ENCODE measurements at regions not wholly inside any gene's neighbourhood (a gene's known extent, or its start where the extent isn't known, plus 50 kb on each side); places are given as distances from the start of the nearest gene placed in this dataset.
"Not testable (repeated sequence)": the region's sequence is repeated elsewhere in the genome, so short reads cannot be mapped to it uniquely, and the experiment has no call there.

DNA sequence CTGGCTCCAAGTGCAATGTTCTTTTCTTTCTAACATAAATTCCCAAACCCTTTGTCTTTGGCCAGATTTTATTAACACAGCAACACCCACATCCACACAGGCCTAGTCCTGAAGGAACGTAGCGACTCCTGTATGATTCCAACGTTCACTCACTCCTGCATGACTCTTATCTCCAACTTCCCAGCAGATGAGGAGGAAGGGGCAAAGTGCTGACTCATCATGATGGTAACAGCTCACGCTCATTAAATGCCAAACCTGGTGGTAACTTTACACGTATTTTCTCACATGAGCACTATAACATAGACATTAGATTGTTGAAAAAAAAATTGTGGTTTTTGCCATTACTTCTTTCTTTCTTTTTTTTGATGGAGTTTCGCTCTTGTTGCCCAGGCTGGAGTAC lies 1349.5 kb downstream of the EFNA5 start:
- DNase-seq (ENCODE audit: low spot score in 2 of 2) (no peak), ATAC-seq (no peak)
- Mint-ChIP-seq H3K36me3 (no peaks in the 10 kb centered on the region), H3K9me3 (peaks cover 14 to 17% of the 10 kb centered on the region in 2 donors), H3K27ac (no peak overlapping the region)

DNA sequence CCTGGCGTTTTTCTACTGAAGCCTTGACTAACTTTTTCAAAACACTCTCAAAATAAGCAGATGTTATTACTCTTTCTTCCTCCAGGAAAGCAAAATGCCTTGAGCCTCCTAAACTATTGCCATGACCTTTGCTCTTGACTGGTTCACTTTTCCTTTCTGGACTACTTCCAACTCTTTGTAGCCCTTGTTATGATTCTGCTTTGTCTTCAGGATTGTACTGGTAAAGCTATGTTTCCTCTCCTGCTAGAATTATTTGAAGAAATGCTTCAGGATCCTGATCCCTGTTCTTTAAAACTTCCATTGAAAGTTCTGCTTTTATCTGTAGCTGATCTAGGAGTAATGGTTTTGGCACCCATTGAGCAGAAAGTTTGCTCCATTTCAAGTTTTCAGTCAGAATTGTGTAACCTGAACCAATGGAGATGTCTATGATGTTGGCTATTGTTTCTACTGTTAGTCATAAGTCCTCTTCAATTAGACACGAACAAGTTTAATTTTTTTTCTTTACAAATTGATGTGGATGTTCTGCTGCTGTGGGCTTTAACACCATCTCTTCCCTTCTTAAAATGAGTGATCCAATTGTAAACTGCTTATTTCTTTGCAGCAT lies 1356.4 kb downstream of the EFNA5 start:
- Mint-ChIP-seq H3K36me3 (no peaks in the 10 kb centered on the region), H3K9me3 (peaks cover 17 to 18% of the 10 kb centered on the region in 2 donors), H3K27ac (no peak overlapping the region)
- ATAC-seq: no peak
- no peak for DNase-seq (ENCODE audit: low spot score in 2 of 2)

DNA sequence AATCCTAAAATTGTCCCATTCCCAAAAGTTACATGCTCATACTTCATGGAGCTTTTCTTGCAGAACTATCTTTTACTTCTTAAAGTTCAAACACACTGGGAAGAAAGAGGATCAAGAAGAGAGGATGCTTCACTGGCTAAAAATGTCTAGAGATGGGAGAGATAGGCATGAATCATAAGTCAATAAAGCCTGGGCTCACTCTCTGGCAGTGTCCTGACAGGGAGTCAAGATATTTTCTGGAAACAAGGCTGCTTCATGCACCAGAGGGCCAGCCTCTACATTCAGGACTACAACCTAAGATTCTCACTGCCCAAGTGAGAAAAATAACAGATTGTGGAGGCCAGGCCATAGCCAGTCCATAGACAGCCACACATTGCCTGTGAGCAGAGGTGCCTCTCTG lies 1358.4 kb downstream of the EFNA5 start:
- no peaks in the 10 kb centered on the region for H3K36me3 Mint-ChIP-seq
- no peak for DNase-seq (ENCODE audit: low spot score in 2 of 2)
- H3K9me3 Mint-ChIP-seq: peaks cover 10 to 11% of the 10 kb centered on the region in 2 donors
- ATAC-seq: no peak
- no peak overlapping the region for H3K27ac Mint-ChIP-seq

DNA sequence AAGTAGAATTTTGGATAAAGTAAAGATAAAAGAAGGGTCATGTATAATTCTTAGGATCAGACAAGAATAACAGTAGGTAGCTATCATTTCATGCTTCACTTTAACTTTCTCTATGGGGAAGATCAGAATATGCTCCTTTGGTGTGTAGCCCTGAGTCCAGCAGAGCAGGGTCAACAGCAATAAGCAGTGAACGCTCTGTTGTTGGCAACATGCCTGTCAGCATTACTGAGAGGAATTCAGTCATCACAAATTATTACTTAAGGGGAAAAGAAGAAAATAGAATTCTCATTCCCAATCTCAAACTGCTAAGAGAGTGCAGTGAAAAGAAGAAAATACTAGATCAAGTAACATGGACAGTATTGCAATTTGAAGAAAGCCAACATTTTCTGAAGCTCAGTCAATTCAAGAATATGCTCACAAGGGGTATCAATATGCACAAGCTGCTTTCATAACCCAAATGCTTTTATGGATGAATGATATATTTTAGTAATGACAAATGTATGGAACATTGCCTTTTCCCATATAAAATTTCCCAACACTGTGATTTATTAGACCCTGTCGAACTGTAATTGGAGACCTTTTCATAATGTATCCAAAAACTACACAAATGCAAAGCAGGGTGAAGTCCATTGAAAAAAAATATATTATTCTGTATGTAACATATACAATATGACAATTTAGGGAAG lies 1359.4 kb downstream of the EFNA5 start:
- peaks cover 8% of the 10 kb centered on the region in 2 donors for H3K9me3 Mint-ChIP-seq
- H3K36me3 Mint-ChIP-seq: no peaks in the 10 kb centered on the region
- no peak for DNase-seq (ENCODE audit: low spot score in 2 of 2)
- H3K27ac Mint-ChIP-seq: no peak overlapping the region
- ATAC-seq: no peak

DNA sequence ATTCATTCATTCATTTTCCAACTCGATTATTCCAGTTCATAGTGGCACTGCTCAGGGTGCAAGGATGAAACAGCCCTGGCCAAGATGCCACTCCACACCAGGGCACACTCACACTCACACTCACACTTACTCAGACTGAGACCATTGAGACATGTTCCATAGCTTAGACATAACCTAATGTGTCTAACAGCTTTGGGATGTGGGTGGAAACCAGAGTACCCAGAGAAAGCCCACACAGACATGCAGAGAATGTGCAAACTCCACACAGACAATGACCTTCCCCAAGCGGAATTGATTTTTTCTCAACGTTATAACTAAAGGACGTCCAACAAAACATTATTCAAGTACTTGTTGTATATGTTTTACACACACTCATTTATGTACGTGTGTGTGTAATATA lies 1363.5 kb downstream of the EFNA5 start:
- ATAC-seq: no peak
- Mint-ChIP-seq H3K27ac (no peak overlapping the region), H3K9me3 (peaks cover 8% of the 10 kb centered on the region in 2 donors), H3K36me3 (no peaks in the 10 kb centered on the region)
- no peak for DNase-seq (ENCODE audit: low spot score in 2 of 2)

DNA sequence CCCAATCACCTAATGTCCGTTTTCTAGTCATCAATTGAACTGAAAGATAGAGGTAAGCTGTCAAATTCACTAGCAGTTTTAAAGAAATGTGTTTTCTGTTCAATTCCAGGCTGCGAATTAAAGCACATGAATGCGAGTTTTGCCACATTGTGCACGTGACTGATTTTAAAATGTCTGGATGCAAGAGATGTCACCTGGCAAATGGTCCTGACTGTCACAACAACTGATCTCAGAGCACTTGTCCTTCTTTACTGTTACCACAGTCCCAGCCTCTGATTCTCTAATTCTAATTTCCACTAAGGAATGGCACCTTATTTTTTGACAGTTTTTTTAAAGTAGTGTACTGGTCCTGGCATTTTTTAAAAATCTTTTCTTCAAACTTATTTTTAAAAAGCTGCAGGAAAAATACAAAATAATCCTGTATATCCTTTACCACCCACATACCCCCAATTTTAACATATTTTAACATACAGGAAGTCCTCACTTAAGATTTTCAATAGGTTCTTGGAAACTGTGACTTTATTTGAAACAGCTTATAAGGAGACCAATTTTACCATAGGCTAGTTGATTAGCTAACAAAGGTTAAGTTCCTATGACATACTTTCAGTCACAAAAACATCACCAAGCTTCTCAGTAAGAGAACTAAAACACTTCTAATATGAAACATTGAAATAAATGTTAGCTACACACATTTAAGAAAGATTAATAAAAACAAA lies 1364.3 kb downstream of the EFNA5 start:
- no peaks in the 10 kb centered on the region for H3K36me3 Mint-ChIP-seq
- peaks cover 8% of the 10 kb centered on the region in 2 donors for H3K9me3 Mint-ChIP-seq
- DNase-seq (ENCODE audit: low spot score in 2 of 2): no peak
- H3K27ac Mint-ChIP-seq: no peak overlapping the region
- ATAC-seq: no peak

DNA sequence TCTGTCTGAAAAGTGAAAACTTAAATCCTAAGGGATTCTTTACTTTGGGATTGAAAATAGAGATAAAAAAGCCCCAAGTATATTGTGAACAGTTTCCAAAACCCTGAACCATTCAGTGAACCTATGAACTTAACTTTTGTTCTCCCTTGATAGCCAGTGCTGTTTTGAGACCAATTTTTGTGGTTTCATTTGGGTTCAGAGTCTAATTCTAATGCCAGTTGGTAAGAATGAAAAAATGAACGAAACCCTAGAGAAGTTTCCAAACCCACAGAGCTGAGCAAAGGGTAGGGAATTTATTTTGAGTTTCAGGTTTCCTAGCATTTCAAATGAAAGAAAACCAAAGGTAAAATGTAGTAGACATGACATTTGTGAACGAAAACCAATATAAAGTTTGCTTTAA lies 1366.8 kb downstream of the EFNA5 start:
- no peak for ATAC-seq

DNA sequence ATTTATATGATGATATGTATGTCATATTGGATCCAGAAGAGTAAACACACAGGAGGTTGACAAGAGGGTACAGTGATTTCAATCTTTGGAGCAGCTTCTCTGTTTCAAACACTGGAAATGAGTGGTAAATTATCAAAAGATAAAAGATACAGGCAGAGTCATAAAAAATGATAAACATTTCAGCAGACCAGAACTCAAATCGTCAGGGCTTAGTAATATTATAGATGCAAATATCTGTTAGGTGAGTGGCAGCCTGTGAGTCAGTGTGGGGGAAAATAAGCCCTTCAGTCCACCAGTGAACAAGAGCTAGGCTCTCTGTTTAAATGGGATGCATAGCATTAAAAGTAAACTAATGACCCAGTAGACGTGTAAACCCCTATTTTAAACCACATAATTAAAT lies 1378.1 kb downstream of the EFNA5 start:
- ATAC-seq: no peak
- Mint-ChIP-seq H3K27ac (no peak overlapping the region), H3K36me3 (no peaks in the 10 kb centered on the region), H3K9me3 (peaks cover 3 to 7% of the 10 kb centered on the region in 2 donors)
- DNase-seq (ENCODE audit: low spot score in 2 of 2): no peak

More for the DNA sequence above, 1366.8 kb downstream of the EFNA5 start:
- DNase-seq (ENCODE audit: low spot score in 2 of 2): no peak
- Mint-ChIP-seq H3K27ac (no peak overlapping the region), H3K9me3 (no peaks in the 10 kb centered on the region), H3K36me3 (no peaks in the 10 kb centered on the region)

DNA sequence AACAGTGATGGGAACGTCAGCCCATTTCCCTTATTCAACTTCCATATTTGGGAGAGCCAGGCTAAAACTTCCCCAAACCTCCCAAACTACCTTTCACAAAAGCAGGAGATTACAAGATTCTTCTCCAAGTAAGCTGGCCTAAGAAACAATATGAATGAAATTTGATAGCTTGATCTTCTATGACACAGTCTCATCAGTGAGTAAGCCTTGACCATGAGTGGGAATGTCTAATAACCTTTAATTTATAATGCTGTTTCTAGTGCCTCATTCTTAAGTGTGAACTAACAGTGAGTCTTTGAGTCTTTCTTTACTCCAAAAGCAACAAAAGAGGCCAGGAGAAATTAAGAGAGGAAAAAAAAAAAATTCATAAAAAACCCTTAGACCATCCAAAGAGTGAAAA lies 1379.9 kb downstream of the EFNA5 start:
- Mint-ChIP-seq H3K27ac (no peak overlapping the region), H3K9me3 (peaks cover 3 to 7% of the 10 kb centered on the region in 2 donors), H3K36me3 (no peaks in the 10 kb centered on the region)
- ATAC-seq: no peak
- no peak for DNase-seq (ENCODE audit: low spot score in 2 of 2)

DNA sequence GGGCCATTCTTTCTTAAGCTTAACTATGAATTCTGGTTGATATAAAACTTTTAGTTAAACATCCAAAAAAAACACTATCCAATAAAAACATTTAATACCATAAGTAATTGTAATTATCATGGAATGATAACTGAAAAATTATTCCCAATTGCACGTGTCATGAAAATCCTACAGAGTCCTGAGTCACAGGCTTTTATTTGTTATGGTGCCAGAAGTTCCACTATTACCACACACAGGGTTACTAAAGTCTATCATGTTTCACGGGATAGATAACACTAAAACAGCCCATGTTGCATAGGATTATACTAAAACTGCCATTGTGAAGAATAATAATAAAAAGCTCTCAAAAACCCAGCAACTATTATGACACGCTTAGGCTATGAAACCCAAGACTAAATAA lies 1381.8 kb downstream of the EFNA5 start:
- DNase-seq (ENCODE audit: low spot score in 2 of 2): no peak
- H3K9me3 Mint-ChIP-seq: peaks cover 5 to 12% of the 10 kb centered on the region in 2 donors
- no peak for ATAC-seq
- no peak overlapping the region for H3K27ac Mint-ChIP-seq
- no peaks in the 10 kb centered on the region for H3K36me3 Mint-ChIP-seq

DNA sequence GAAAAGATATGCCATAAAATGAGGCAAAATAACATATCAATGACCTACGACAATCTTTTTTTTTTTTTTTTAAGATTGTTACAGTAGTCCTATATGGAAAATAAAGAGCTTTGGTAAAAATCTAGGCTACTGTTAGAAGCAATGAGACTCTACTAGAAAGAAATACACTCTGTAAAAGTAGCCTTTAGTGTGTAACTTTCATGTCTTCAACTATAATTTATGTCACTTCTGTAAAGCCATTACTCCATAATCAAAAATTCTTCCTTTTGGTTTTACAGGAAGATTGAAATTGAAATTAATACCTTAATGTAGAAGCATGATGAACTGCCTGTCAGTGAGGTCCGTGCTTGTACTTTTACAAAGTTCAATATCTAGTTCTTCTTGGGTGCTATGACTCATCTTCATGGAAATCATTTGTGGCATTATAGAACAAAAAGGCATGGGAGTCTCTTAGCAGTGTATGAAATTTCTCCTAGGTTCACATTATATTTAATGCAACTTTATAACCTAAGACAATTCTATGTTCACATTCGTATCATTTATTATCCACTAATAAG lies 1393.1 kb downstream of the EFNA5 start:
- Mint-ChIP-seq H3K36me3 (no peaks in the 10 kb centered on the region), H3K27ac (no peak overlapping the region), H3K9me3 (peaks cover 2 to 3% of the 10 kb centered on the region in 2 donors)
- no peak for DNase-seq (ENCODE audit: low spot score in 2 of 2)
- no peak for ATAC-seq

DNA sequence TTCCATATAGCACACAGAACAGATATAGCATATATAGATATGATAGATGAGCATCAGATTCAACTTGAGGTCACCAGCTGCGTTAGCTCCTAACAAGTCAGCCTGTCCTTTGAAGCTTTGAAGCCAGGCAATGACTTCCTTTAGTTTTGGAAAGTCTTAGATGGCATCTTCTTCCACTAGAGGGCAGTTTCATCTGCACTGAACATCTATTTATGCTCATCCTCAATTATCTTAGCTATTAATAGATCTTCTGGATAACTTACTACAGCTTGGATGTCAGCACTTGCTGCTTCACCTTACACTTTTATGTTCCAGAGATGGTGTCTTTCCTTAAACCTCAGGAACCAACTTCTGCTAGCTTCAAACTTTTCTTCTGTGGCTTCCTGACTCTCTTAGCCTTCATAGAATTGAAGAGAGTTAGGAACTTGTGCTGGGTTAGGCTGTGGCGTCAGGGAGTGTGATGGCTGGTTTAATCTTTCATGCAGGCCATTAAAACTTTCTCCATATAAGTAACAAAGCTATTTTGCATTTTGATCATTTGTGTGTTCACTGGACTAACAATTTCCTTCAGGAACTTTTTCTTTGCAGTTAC lies 1401.4 kb downstream of the EFNA5 start:
- H3K36me3 Mint-ChIP-seq: no peaks in the 10 kb centered on the region
- peaks cover 8 to 21% of the 10 kb centered on the region in 2 donors for H3K9me3 Mint-ChIP-seq
- DNase-seq (ENCODE audit: low spot score in 2 of 2) (no peak), ATAC-seq (no peak)
- no peak overlapping the region for H3K27ac Mint-ChIP-seq

DNA sequence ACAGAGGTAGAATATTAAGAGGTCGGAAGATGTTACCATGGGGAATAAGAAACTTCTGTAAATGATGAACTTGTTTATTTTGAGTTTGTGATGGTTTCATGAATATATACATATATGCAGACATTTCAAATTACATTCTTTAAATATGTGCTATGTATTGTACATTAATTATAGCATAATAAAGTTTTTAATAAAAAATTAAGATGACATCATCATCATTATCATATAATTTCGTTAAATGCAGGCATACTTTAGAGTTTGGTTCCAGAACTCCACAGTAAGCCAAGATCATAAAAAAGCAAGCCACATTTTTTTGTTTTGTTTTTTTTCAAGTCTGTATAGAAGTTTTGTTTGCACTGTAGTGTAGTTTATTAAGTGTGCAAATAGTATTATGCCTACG lies 1403.5 kb downstream of the EFNA5 start:
- DNase-seq (ENCODE audit: low spot score in 2 of 2) (no peak), ATAC-seq (no peak)
- H3K36me3 Mint-ChIP-seq: no peaks in the 10 kb centered on the region
- H3K27ac Mint-ChIP-seq: no peak overlapping the region
- peaks cover 8 to 15% of the 10 kb centered on the region in 2 donors for H3K9me3 Mint-ChIP-seq

DNA sequence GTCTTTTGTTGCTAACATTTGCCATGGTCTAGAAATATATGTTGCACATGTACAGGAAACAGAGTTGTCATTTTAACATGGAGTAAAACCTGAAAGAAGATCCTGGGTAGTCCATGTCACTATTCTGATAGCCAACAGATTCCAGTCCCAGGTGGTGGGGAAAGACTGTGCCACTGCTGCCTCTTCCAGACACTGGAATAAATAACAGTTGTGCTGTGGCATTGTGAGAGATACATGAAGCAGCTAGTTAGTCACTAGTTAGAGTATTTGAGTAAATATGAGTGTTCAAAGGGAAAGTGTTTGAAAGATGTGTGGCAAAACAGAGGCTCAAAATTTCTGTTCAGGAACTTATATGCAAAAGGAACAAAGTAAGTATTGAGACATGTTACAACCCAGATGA lies 1408.3 kb downstream of the EFNA5 start:
- no peak for ATAC-seq
- Mint-ChIP-seq H3K9me3 (peaks cover 3 to 5% of the 10 kb centered on the region in 2 donors), H3K36me3 (no peaks in the 10 kb centered on the region), H3K27ac (no peak overlapping the region)
- DNase-seq (ENCODE audit: low spot score in 2 of 2): no peak

DNA sequence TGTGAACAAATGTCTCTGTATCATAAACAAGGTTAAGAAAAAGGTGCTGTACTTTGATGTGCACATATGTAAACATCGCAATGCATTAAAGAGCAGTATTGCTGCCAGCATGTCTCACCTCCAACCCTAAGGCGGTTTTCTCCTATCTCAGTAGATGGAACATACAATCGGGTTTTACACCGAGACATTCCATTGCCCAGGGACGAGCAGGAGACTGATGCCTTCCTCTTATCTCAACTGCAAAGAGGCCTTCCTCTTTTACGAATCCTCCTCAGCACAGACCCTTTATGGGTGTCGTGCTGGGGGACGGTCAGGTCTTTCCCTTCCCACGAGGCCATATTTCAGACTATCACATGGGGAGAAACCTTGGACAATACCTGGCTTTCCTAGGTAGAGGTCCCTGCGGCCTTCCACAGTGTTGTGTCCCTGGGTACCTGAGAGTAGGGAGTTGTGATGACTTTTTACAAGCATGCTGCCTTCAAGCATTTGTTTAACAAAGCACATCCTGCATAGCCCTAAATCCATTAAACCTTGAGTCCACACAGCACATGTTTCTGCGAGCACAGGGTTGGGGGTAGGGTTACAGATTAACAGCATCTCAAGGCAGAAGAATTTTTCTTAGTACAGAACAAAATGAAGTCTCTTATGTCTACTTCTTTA lies 1411.2 kb downstream of the EFNA5 start:
- not testable (repeated sequence) for ATAC-seq; H3K36me3 Mint-ChIP-seq; DNase-seq (ENCODE audit: low spot score in 2 of 2); H3K27ac Mint-ChIP-seq; H3K9me3 Mint-ChIP-seq

DNA sequence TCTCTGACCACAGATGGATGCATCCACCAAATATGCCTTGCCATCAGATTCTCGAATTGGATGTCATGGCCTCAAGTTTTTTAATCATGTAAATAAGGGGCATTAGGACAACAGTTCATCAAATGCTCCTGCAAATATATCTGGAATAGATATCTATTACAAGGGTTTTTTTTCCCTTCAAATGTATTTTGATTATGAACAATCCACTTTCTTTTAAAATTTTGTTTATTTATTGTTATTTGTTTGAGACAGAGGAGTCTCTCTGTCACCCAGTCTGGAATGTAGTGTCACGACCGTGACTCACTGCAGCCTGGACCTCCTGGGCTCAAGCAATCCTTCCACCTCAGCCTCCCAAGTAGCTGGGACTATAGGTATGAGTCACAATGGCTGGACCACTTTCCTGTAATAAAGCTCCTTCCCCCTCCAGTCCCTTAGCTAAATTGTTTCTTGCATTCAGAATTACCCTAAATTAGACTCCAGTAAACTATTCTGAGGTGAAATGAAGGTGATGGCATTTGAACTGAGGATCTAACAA lies 1412.1 kb downstream of the EFNA5 start:
- no peak for DNase-seq (ENCODE audit: low spot score in 2 of 2)
- Mint-ChIP-seq H3K27ac (no peak overlapping the region), H3K9me3 (peaks cover 6 to 8% of the 10 kb centered on the region in 2 donors), H3K36me3 (no peaks in the 10 kb centered on the region)
- ATAC-seq: no peak

Measured in activated naive CD4-positive, alpha-beta T cell treated with anti-CD3 and anti-CD28 coated beads, Interleukin-2, amount 50 U/mL, for 72 hours (primary cell).